ENCODE measurements at regions not wholly inside any gene's neighbourhood (a gene's known extent, or its start where the extent isn't known, plus 50 kb on each side); places are given as distances from the start of the nearest gene placed in this dataset.

- H3K9me3 ChIP-seq (ENCODE audit: insufficient read depth, low read depth, low read length), result 0 out of 2 replicates have a peak, but pooled peaks cover 11% of the 10 kb centered on the region
- H4K20me1 ChIP-seq (ENCODE audit: insufficient read depth, low read length, poor library complexity, severe bottlenecking), result no peaks in the 10 kb centered on the region
- no peaks in the 10 kb centered on the region for H3K9me2 ChIP-seq (replicated peaks; ENCODE audit: low read depth, low read length)
- H3K79me2 ChIP-seq (ENCODE audit: insufficient read depth, low read length), result no peaks in the 10 kb centered on the region
- no peak overlapping the region for H3K4me2 ChIP-seq (ENCODE audit: low read depth, low read length, poor library complexity, severe bottlenecking)
- no peaks in the 10 kb centered on the region for H3K27me3 ChIP-seq (ENCODE audit: insufficient read depth, low read length, poor library complexity, severe bottlenecking)
- TF ChIP-seq CTCF (conservative IDR thresholded peaks at IDR 0.05; ENCODE audit: low read length) (no peak), EZH2phosphoT487 (IDR thresholded peaks at IDR 0.05; ENCODE audit: borderline replicate concordance) (no peak)
- no peak overlapping the region for H2AFZ ChIP-seq (ENCODE audit: low read length)
- no peak overlapping the region for H3K4me3 ChIP-seq (ENCODE audit: low read length, poor library complexity, severe bottlenecking)
- H3K9ac ChIP-seq (ENCODE audit: low read depth, low read length, poor library complexity, severe bottlenecking), result no peak overlapping the region
- H3F3A ChIP-seq (ENCODE audit: low read depth), result no peaks in the 10 kb centered on the region
- H3K4me1 ChIP-seq (ENCODE audit: insufficient read depth, low read length, poor library complexity, severe bottlenecking), result no peaks in the 10 kb centered on the region
- no peaks in the 10 kb centered on the region for H3K36me3 ChIP-seq (ENCODE audit: insufficient read depth, low read length)
These were observed 175.3 kb upstream of the LYZL1 start for GRCh38 chr10:29113616-29113945.

GRCh38 chr10:29114141-29114540 is 174.7 kb upstream of the LYZL1 start:
- H3K9me2 ChIP-seq (replicated peaks; ENCODE audit: low read depth, low read length), result no peaks in the 10 kb centered on the region
- H2AFZ ChIP-seq (ENCODE audit: low read length), result no peak overlapping the region
- H3F3A ChIP-seq (ENCODE audit: low read depth), result no peaks in the 10 kb centered on the region
- no peaks in the 10 kb centered on the region for H3K27me3 ChIP-seq (ENCODE audit: insufficient read depth, low read length, poor library complexity, severe bottlenecking)
- 0 out of 2 replicates have a peak, but pooled peaks cover 13% of the 10 kb centered on the region for H3K9me3 ChIP-seq (ENCODE audit: insufficient read depth, low read depth, low read length)
- no peaks in the 10 kb centered on the region for H3K79me2 ChIP-seq (ENCODE audit: insufficient read depth, low read length)
- H3K36me3 ChIP-seq (ENCODE audit: insufficient read depth, low read length), result no peaks in the 10 kb centered on the region
- H4K20me1 ChIP-seq (ENCODE audit: insufficient read depth, low read length, poor library complexity, severe bottlenecking), result no peaks in the 10 kb centered on the region
- no peak overlapping the region for H3K4me3 ChIP-seq (ENCODE audit: low read length, poor library complexity, severe bottlenecking)
- H3K4me2 ChIP-seq (ENCODE audit: low read depth, low read length, poor library complexity, severe bottlenecking), result no peak overlapping the region
- H3K9ac ChIP-seq (ENCODE audit: low read depth, low read length, poor library complexity, severe bottlenecking), result no peak overlapping the region
- no peaks in the 10 kb centered on the region for H3K4me1 ChIP-seq (ENCODE audit: insufficient read depth, low read length, poor library complexity, severe bottlenecking)
- TF ChIP-seq CTCF (conservative IDR thresholded peaks at IDR 0.05; ENCODE audit: low read length), result no peak
- TF ChIP-seq EZH2phosphoT487 (IDR thresholded peaks at IDR 0.05; ENCODE audit: borderline replicate concordance), result no peak

- H3K9ac ChIP-seq (ENCODE audit: low read depth, low read length, poor library complexity, severe bottlenecking), result no peak overlapping the region
- TF ChIP-seq CTCF (conservative IDR thresholded peaks at IDR 0.05; ENCODE audit: low read length), result no peak
- TF ChIP-seq EZH2phosphoT487 (IDR thresholded peaks at IDR 0.05; ENCODE audit: borderline replicate concordance), result no peak
These were observed 171.1 kb upstream of the LYZL1 start for GRCh38 chr10:29117781-29118180.

More at GRCh38 chr10:29117781-29118180, 171.1 kb upstream of the LYZL1 start:
- Histone ChIP-seq H3K79me2 (ENCODE audit: insufficient read depth, low read length) (no peaks in the 10 kb centered on the region), H3F3A (ENCODE audit: low read depth) (no peaks in the 10 kb centered on the region), H3K9me3 (ENCODE audit: insufficient read depth, low read depth, low read length) (0 out of 2 replicates have a peak, but pooled peaks cover 13% of the 10 kb centered on the region), H3K4me3 (ENCODE audit: low read length, poor library complexity, severe bottlenecking) (no peak overlapping the region), H3K27me3 (ENCODE audit: insufficient read depth, low read length, poor library complexity, severe bottlenecking) (no peaks in the 10 kb centered on the region), H2AFZ (ENCODE audit: low read length) (no peak overlapping the region), H3K36me3 (ENCODE audit: insufficient read depth, low read length) (no peaks in the 10 kb centered on the region), H3K4me1 (ENCODE audit: insufficient read depth, low read length, poor library complexity, severe bottlenecking) (no peaks in the 10 kb centered on the region), H4K20me1 (ENCODE audit: insufficient read depth, low read length, poor library complexity, severe bottlenecking) (no peaks in the 10 kb centered on the region), H3K9me2 (replicated peaks; ENCODE audit: low read depth, low read length) (no peaks in the 10 kb centered on the region), H3K4me2 (ENCODE audit: low read depth, low read length, poor library complexity, severe bottlenecking) (no peak overlapping the region)

Measured in Loucy (cell line).